ENCODE measurements at regions not wholly inside any gene's neighbourhood (a gene's known extent, or its start where the extent isn't known, plus 50 kb on each side); places are given as distances from the start of the nearest gene placed in this dataset.

GRCh38 chr3:66778107-66778506, 220.0 kb upstream of the KBTBD8 start:
- no peak overlapping the region for H2AFZ ChIP-seq (replicated peaks)
- no peak overlapping the region for H3K4me3 ChIP-seq
- no peak for TF ChIP-seq EZH2 (IDR thresholded peaks at IDR 0.05)
- TF ChIP-seq, protein P1, sequence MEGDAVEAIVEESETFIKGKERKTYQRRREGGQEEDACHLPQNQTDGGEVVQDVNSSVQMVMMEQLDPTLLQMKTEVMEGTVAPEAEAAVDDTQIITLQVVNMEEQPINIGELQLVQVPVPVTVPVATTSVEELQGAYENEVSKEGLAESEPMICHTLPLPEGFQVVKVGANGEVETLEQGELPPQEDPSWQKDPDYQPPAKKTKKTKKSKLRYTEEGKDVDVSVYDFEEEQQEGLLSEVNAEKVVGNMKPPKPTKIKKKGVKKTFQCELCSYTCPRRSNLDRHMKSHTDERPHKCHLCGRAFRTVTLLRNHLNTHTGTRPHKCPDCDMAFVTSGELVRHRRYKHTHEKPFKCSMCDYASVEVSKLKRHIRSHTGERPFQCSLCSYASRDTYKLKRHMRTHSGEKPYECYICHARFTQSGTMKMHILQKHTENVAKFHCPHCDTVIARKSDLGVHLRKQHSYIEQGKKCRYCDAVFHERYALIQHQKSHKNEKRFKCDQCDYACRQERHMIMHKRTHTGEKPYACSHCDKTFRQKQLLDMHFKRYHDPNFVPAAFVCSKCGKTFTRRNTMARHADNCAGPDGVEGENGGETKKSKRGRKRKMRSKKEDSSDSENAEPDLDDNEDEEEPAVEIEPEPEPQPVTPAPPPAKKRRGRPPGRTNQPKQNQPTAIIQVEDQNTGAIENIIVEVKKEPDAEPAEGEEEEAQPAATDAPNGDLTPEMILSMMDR (IDR thresholded peaks at IDR 0.05) = no peak
- no peak for TF ChIP-seq EZH2phosphoT487 (IDR thresholded peaks at IDR 0.05)
- H3K4me3 Mint-ChIP-seq = no peak overlapping the region
- no peaks in the 10 kb centered on the region for H3K79me2 ChIP-seq (ENCODE audit: low read depth)
- no peaks in the 10 kb centered on the region for H3K4me1 Mint-ChIP-seq
- no peak overlapping the region for H3K27ac ChIP-seq
- DNase-seq (ENCODE audit: low spot score) = no peak
- H3K27ac Mint-ChIP-seq = no peak overlapping the region
- H3K36me3 ChIP-seq = no peaks in the 10 kb centered on the region
- H3K27me3 Mint-ChIP-seq (ENCODE audit: insufficient read depth, low read depth) = no peaks in the 10 kb centered on the region
- H3K27me3 ChIP-seq = no peaks in the 10 kb centered on the region
- H3K4me2 ChIP-seq = no peak overlapping the region
- H3K36me3 Mint-ChIP-seq = no peaks in the 10 kb centered on the region
- H3K9ac ChIP-seq = no peak overlapping the region
- no peaks in the 10 kb centered on the region for H3F3A ChIP-seq (ENCODE audit: low read depth)
- H4K20me1 ChIP-seq (ENCODE audit: low read depth) = no peaks in the 10 kb centered on the region
- H3K4me1 ChIP-seq = peaks cover 2% of the 10 kb centered on the region
- no peaks in the 10 kb centered on the region for H3K9me3 Mint-ChIP-seq
- H3K9me3 ChIP-seq (ENCODE audit: low read depth) = no peaks in the 10 kb centered on the region

GRCh38 chr3:66778777-66779176, 219.3 kb upstream of the KBTBD8 start:
- Mint-ChIP-seq H3K27me3 (ENCODE audit: insufficient read depth, low read depth) (no peaks in the 10 kb centered on the region), H3K4me3 (no peak overlapping the region), H3K27ac (no peak overlapping the region), H3K9me3 (peaks cover 2% of the 10 kb centered on the region), H3K4me1 (no peaks in the 10 kb centered on the region), H3K36me3 (no peaks in the 10 kb centered on the region)
- no peaks in the 10 kb centered on the region for H4K20me1 ChIP-seq (ENCODE audit: low read depth)
- H3K27me3 ChIP-seq = no peaks in the 10 kb centered on the region
- H3K4me3 ChIP-seq = no peak overlapping the region
- no peak overlapping the region for H3K27ac ChIP-seq
- no peaks in the 10 kb centered on the region for H3K36me3 ChIP-seq
- no peaks in the 10 kb centered on the region for H3K79me2 ChIP-seq (ENCODE audit: low read depth)
- no peak for TF ChIP-seq EZH2 (IDR thresholded peaks at IDR 0.05)
- TF ChIP-seq EZH2phosphoT487 (IDR thresholded peaks at IDR 0.05) = no peak
- TF ChIP-seq, protein P1 (IDR thresholded peaks at IDR 0.05) = no peak
- peaks cover 2% of the 10 kb centered on the region for H3K4me1 ChIP-seq
- no peak for DNase-seq (ENCODE audit: low spot score)
- H3K9me3 ChIP-seq (ENCODE audit: low read depth) = no peaks in the 10 kb centered on the region
- H3K4me2 ChIP-seq = no peak overlapping the region
- no peak overlapping the region for H3K9ac ChIP-seq
- H2AFZ ChIP-seq (replicated peaks) = no peak overlapping the region
- H3F3A ChIP-seq (ENCODE audit: low read depth) = no peaks in the 10 kb centered on the region

DNA sequence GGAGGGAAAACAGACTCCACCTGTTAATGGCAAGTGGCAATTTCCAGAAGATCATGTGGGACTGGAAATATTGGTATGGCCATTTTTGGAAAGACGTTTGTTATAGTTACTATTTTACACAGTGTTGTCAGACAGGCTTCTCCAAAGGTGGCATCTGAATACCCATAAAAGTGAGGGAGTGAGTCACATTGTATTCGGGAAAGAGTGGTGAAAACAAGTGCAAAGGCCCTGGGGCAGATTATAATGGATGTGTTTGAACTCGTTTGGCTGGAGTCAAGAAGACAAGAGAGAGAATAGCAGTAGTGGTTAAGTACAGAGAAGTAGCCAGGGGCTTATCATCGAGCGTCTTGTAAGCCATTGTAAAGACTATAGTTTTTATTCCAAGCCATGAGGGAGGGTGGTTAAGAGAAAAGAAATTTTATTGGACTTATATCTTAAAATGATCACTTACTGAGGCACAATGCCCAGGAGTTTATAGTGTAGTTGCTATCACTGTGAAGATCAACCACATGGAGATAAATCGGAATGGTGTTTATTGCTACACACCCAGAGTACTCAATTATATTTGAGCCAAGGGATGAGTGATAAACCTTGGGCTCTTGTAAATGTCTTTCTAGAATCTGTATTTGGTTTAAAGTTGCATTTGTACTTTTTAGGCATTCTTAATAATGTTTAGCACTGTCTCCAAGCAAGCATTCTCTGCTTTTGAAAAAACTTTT, 212.8 kb upstream of the KBTBD8 start:
- no peaks in the 10 kb centered on the region for H4K20me1 ChIP-seq (ENCODE audit: low read depth)
- no peak overlapping the region for H3K27ac ChIP-seq
- no peak overlapping the region for H3K4me3 Mint-ChIP-seq
- H3K9me3 ChIP-seq (ENCODE audit: low read depth) = no peaks in the 10 kb centered on the region
- no peak overlapping the region for H3K4me3 ChIP-seq
- no peaks in the 10 kb centered on the region for H3K36me3 ChIP-seq
- no peaks in the 10 kb centered on the region for H3F3A ChIP-seq (ENCODE audit: low read depth)
- H3K27me3 ChIP-seq = no peaks in the 10 kb centered on the region
- H3K9me3 Mint-ChIP-seq = peaks cover 5% of the 10 kb centered on the region
- no peaks in the 10 kb centered on the region for H3K36me3 Mint-ChIP-seq
- H3K4me1 Mint-ChIP-seq = peaks cover 6% of the 10 kb centered on the region
- H3K4me1 ChIP-seq = peaks cover 5% of the 10 kb centered on the region
- no peak overlapping the region for H3K27ac Mint-ChIP-seq
- no peaks in the 10 kb centered on the region for H3K79me2 ChIP-seq (ENCODE audit: low read depth)
- H3K9ac ChIP-seq = no peak overlapping the region
- TF ChIP-seq, protein P1 (IDR thresholded peaks at IDR 0.05) = no peak
- no peak for TF ChIP-seq EZH2 (IDR thresholded peaks at IDR 0.05)
- no peak overlapping the region for H2AFZ ChIP-seq (replicated peaks)
- no peak overlapping the region for H3K4me2 ChIP-seq
- H3K27me3 Mint-ChIP-seq (ENCODE audit: insufficient read depth, low read depth) = no peaks in the 10 kb centered on the region
- no peak for DNase-seq (ENCODE audit: low spot score)

All from neural progenitor cell (in vitro differentiated cells).